ENCODE measurements at regions not wholly inside any gene's neighbourhood (a gene's known extent, or its start where the extent isn't known, plus 50 kb on each side); places are given as distances from the start of the nearest gene placed in this dataset.

DNA sequence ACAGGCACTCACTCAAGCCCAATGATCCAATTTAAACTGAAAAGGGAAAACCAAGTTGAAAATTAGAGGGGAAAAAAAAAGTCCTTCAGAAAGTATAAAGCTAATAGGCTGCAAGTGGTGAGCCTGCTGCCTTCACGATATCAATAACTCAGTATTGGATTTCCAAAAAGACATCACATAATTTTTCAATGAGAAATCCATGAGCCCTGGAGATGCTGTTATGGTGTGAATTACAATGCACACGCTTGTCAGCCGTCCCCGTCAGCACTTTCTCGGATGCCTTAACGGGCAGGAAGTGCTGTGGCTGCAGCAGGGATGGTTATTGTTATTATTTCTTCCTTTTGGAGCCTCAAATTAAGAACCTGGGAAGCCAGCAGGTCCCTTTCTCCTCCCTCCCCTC lies 138.5 kb downstream of the DHX35 start:
- TF ChIP-seq POLR2A (IDR thresholded peaks at IDR 0.05) (no peak), CTCF (IDR thresholded peaks at IDR 0.05) (no peak), POLR2AphosphoS5 (IDR thresholded peaks at IDR 0.05) (no peak), EP300 (IDR thresholded peaks at IDR 0.05) (no peak)

Data from stomach (tissue), 4 donors.